NCI-H510A treated with DMSO at 0.1 percent for 48 hours (cell line): ENCODE measurements at regions not wholly inside any gene's neighbourhood (a gene's known extent, or its start where the extent isn't known, plus 50 kb on each side); places are given as distances from the start of the nearest gene placed in this dataset.

Experiments
- DNase-seq: peaks from one replicate; lab custom pipeline; 2025; lab: John Stamatoyannopoulos, UW

- no peak for DNase-seq
Measured at GRCh38 chr18:78564518-78564917, 415.1 kb upstream of the SALL3 start.

GRCh38 chr18:78565240-78565639 lies 414.4 kb upstream of the SALL3 start:
- no peak for DNase-seq

- DNase-seq = no peak
Measured at GRCh38 chr18:78566065-78566464, 413.6 kb upstream of the SALL3 start.

DNA sequence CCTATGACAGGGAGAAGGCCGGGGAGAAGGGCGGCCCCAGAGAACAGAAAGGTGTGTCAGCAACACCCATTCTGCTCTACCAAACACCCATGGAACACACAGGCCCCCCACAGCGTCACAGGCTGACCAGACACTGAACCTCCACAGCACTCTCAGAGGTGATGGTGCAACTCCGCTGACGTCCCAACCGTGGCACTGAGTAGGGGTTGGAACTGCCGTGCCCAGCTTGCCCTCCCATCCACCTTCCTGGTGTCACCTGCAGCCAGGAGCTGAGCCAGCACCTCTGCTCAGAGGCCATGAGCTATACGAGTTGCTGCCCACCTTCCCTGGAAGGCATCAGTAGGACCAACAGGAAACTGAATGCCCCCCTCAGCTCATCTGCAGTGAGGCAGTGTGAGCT lies 412.9 kb upstream of the SALL3 start:
- no peak for DNase-seq

GRCh38 chr18:78571063-78571785 lies 408.4 kb upstream of the SALL3 start:
- no peak for DNase-seq

DNA sequence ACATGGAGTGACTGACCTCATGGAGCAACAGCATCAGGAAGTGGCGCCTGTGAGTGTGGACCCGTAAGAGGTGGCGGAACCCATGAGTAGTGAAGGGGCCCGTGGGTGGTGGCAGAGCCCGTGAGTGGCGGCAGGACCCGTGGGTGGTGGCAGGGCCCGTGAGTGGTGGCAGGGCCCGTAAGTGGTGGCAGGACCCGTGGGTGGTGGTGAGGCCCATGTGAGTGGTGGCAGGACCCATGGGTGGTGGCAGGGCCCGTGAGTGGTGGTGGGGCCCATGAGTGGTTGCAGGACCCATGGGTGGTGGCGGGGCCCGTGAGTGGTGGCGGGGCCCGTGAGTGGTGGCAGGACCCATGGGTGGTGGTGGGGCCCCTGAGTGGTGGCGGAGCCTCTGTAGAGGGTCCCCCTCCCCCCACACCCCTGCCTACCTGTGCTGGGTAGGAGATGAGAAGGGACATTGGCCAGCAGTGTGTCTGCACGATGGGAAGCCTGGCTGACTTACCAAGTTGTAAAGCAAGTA lies 407.7 kb upstream of the SALL3 start:
- no peak for DNase-seq

DNA sequence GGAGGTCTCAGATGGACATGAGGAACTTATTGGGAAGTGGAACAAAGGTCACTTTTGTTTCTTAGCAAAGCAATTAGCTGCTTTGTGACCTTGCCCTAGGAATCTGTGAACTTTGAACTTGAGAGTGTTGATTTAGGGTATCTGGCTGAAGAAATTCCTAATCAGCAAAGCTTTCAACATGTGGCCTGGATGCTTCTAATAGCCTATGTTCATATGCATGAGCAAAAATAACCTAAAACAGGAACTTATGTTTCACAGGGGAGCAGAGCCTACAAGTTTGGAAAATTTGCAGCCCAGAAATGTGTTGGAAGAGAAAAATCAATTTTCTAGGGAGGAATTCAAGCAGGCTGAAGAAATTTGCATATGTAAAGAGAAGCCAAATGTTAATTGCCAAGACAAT lies 405.8 kb upstream of the SALL3 start:
- DNase-seq = no peak

DNA sequence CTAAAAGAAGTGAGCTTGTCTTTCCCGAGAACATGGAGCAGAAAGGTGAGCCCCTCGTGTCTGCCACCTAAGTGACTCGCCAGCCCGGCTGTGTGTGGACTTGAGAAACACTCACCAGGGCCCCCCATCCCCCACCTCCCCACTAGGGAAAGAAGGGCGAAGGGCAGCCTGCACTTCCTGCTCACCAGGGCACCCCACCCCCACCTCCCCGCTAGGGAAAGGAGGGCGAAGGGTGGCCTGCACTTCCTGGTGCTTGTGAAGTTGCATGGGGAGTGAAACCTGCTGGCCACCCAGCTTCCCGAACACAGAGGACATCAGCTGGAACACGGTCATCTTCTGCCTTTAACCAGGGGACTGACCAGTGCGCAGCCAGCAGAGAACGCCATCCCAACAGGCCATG lies 402.7 kb upstream of the SALL3 start:
- no peak for DNase-seq

GRCh38 chr18:78579449-78579848 lies 400.2 kb upstream of the SALL3 start:
- DNase-seq = no peak

DNA sequence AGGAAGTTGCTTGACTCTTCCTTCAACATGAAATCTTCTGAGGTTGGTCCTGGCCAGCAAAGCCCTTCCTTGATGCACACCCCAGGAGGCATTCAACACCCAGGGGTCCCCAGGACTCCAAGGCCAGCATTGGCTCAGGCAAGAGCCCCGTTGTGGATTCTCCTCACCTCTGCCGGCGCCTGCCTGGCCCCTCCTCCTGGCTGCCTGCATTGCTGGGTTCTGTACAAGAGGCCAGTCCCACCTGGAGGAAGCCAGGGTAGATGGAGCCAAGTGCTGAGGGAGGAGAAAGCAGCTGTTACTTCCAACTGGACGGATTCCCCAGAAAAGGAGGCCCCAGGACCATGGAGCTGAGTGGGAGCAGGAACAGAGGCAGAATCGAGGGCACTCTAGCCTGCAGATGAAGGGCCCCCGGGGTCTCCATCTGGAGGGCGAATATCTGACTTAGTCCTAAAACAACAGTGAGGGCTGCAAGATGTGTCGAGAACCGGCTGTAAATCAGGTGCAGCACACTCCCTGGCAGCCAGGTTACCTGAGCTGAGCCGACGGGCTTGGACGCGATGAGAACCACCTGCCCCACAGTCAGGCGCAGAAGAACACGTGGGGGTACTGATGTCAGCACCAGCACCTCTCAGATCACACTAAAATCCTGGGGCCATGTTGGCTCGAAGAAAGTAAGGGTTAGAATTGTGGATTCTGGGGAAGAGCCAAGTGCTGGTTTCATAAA lies 399.6 kb upstream of the SALL3 start:
- DNase-seq = no peak

GRCh38 chr18:78580835-78581339 lies 398.7 kb upstream of the SALL3 start:
- no peak for DNase-seq

DNA sequence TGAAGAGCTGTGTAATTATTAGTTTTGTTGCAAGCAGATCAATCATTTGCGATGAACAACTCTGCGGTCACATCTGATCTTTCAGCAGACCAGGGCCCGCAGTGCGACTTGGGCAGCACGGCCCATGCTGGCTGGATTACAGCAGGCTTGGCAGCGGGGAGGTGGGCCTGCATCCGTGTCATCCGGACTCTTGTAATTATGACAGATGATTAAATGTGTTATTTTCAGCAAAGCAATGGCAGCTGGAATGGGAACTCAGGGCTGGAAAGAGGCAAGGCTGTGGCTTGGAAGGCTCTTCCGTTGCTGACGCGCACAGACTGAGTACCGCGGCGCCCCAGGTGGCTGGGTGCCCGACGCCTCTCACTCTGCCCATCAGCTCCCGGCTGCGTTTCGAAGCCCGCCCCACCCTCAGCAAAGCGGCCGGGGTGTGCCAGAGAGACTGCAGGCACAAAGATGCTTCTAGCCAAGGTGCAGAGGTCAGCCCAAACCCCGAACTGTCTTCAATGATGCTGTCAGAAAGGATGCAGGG lies 397.4 kb upstream of the SALL3 start:
- DNase-seq = no peak

DNA sequence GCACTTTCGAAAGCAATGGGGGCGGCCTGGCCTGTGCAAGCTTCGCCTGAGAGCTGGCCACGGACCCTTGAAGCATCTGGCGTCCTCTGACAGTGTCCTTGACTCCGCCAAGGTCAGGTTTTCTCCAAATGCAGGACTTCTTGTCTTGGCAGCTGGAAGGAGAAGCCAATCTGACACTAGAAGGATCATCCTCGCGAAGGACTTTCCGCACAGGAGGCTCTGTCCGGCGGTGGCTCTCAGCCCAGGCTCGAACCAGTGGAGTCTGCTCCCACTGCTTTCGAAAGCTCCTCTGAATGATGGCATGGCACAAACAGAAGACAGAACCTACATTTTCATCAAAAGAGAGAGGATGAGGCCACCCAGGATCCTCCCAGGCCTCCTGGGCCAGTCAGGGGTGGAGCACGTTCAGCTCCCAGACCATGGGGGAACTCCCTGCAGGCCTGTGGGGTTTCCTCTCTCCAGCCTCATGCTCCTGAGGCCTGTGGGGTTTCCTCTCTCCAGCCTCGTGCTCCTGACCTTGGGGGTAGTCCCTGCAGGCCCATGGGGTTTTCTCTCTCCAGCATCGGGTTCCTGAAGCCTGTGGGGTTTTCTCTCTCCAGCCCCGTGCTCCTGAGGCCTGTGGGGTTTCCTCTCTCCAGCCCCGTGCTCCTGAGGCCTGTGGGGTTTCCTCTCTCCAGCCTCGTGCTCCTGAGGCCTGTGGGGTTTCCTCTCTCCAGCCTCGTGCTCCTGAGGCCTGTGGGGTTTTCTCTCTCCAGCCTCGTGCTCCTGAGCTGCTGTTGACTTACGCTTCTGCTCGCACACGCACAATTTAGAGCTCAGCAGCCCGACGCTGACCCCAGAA lies 396.5 kb upstream of the SALL3 start:
- no peak for DNase-seq

GRCh38 chr18:78583739-78584458 lies 395.7 kb upstream of the SALL3 start:
- DNase-seq = no peak

GRCh38 chr18:78584459-78585022 lies 395.1 kb upstream of the SALL3 start:
- no peak for DNase-seq

GRCh38 chr18:78586586-78586985 lies 393.0 kb upstream of the SALL3 start:
- no peak for DNase-seq

- DNase-seq = no peak
Measured at GRCh38 chr18:78587096-78587495, 392.5 kb upstream of the SALL3 start.

DNA sequence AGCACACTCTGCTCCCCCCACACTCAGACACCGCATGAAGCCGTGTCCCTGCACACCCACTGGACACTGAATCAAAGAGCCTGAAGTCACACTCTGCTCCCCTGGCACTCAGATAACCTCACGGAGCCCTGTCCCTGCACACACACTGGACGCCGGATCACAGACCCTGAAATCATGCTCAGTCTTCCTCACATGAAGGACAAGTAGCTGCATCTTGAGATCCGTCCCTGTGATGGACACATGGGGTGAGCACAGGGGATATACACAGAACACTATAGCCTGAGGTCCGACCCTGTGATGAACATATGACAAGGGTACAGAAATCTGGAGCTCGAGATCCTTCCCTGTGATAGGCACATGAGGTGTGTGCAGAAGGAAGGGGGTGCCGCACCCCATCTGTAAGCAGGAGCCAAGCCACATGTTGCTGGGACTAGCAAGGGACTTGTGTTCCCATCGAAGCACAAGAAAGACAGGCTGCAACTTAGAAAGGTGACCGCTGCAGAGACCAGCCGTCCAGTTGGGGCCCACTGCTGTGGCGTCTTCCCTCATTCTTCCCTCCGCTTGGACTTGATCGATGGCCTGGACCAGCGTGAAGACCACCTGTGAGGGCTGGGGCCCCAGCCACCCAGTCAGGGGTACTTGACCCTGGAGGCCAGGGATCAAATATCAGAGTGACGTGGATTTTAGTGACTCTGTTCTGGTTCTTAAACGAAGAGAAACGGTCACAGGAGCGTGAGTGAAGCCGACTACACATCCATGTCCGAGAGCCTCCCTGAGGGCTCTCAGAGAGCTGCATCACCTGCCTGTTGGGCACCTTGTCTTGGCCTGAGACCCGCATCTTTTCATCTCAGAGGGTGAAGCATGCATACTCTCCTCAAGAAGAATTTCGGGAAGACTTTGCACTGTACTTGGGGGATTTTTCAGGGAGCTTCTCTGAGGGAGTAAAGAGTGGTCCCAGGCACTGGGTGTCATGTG lies 391.7 kb upstream of the SALL3 start:
- no peak for DNase-seq

- no peak for DNase-seq
Measured at GRCh38 chr18:78589916-78590437, 389.6 kb upstream of the SALL3 start.

DNA sequence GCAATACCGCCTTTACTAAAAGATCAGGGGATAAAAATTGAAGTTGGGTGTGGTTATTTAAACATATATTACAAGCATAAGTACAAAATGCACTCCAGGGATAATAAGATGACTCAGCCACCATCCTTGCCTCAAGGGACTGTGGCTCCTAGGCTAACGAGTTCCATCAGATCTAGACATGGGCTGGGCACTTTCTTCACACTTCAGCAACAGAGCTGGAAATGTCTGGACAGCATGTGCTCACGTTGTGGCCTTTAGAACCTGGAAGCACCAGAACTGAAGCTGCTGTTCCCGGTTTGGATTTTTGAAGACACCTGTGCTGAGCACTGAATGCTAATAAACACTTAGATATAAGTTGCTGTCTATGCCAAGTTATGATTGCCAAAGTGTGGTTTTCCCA lies 384.2 kb upstream of the SALL3 start:
- no peak for DNase-seq
